ENCODE measurements at regions not wholly inside any gene's neighbourhood (a gene's known extent, or its start where the extent isn't known, plus 50 kb on each side); places are given as distances from the start of the nearest gene placed in this dataset.

GRCh38 chr6:8760951-8761350 is 325.6 kb upstream of the SLC35B3 start:
- intact Hi-C loops (cut with DNase I) = no loop called here
- ATAC-seq (no peak), DNase-seq (no peak)

GRCh38 chr6:8758412-8758811 is 323.1 kb upstream of the SLC35B3 start:
- ATAC-seq = no peak
- no peak for DNase-seq
- intact Hi-C loops (cut with DNase I) = no loop called here

GRCh38 chr6:8750627-8751026 is 315.3 kb upstream of the SLC35B3 start:
- DNase-seq (no peak), ATAC-seq (no peak)
- intact Hi-C loops (cut with DNase I) = no loop called here

GRCh38 chr6:8749465-8749864 is 314.1 kb upstream of the SLC35B3 start:
- ATAC-seq (no peak), DNase-seq (no peak)
- intact Hi-C loops (cut with DNase I) = no loop called here

- no peak for ATAC-seq
- intact Hi-C loops (cut with DNase I) = no loop called here
- DNase-seq = no peak
Measured at GRCh38 chr6:8743170-8743745, 307.9 kb upstream of the SLC35B3 start.

- ATAC-seq = no peak
- no peak for DNase-seq
Measured at GRCh38 chr6:8739454-8739853, 304.1 kb upstream of the SLC35B3 start.

GRCh38 chr6:8738951-8739350 is 303.6 kb upstream of the SLC35B3 start:
- intact Hi-C loops (cut with DNase I) = no loop called here
- DNase-seq = no peak
- no peak for ATAC-seq

More at GRCh38 chr6:8739454-8739853, 304.1 kb upstream of the SLC35B3 start:
- intact Hi-C loops (cut with DNase I) = no loop called here

- intact Hi-C loops (cut with DNase I) = no loop called here
- no peak for DNase-seq
- no peak for ATAC-seq
Measured at GRCh38 chr6:8736156-8736895, 301.0 kb upstream of the SLC35B3 start.

GRCh38 chr6:8733879-8734278 is 298.5 kb upstream of the SLC35B3 start:
- ATAC-seq (no peak), DNase-seq (no peak)
- intact Hi-C loops (cut with DNase I) = no loop called here

GRCh38 chr6:8731874-8732273 is 296.5 kb upstream of the SLC35B3 start:
- DNase-seq (no peak), ATAC-seq (no peak)
- intact Hi-C loops (cut with DNase I) = no loop called here

- ATAC-seq (no peak), DNase-seq (no peak)
- intact Hi-C loops (cut with DNase I) = no loop called here
Measured at GRCh38 chr6:8710668-8711431, 275.5 kb upstream of the SLC35B3 start.

- ATAC-seq (peak; percentile 74 to 77), DNase-seq (no peak)
- intact Hi-C loops (cut with DNase I) = loop anchor here in 1 of 2 donors (10.0 kb wide), 2 partner anchors 707 to 1727 kb away; no protein-coding TSS in a partner anchor
Measured at GRCh38 chr6:8707956-8708772, 272.8 kb upstream of the SLC35B3 start.

- intact Hi-C loops (cut with DNase I) = loop anchor here in 1 of 2 donors (10.0 kb wide), 2 partner anchors 707 to 1727 kb away; no protein-coding TSS in a partner anchor
Measured at GRCh38 chr6:8707369-8707768, 272.0 kb upstream of the SLC35B3 start.

GRCh38 chr6:8705435-8706020 is 270.2 kb upstream of the SLC35B3 start:
- ATAC-seq (no peak), DNase-seq (no peak)
- intact Hi-C loops (cut with DNase I) = loop anchor here in 1 of 2 donors (10.0 kb wide), 2 partner anchors 709 to 1729 kb away; no protein-coding TSS in a partner anchor

More at GRCh38 chr6:8707369-8707768, 272.0 kb upstream of the SLC35B3 start:
- no peak for DNase-seq
- no peak for ATAC-seq

- intact Hi-C loops (cut with DNase I) = loop anchor here in 1 of 2 donors (10.0 kb wide), 2 partner anchors 712 to 1732 kb away; no protein-coding TSS in a partner anchor
- ATAC-seq = no peak
- no peak for DNase-seq
Measured at GRCh38 chr6:8703059-8703458, 267.7 kb upstream of the SLC35B3 start.

GRCh38 chr6:8688821-8689220 is 253.5 kb upstream of the SLC35B3 start:
- intact Hi-C loops (cut with DNase I) = no loop called here
- no peak for ATAC-seq

GRCh38 chr6:8686077-8686476 is 250.7 kb upstream of the SLC35B3 start:
- no peak for ATAC-seq
- intact Hi-C loops (cut with DNase I) = no loop called here
- no peak for DNase-seq

More at GRCh38 chr6:8688821-8689220, 253.5 kb upstream of the SLC35B3 start:
- no peak for DNase-seq

GRCh38 chr6:8683204-8683603 is 247.9 kb upstream of the SLC35B3 start:
- intact Hi-C loops (cut with DNase I) = no loop called here
- ATAC-seq = no peak
- no peak for DNase-seq

GRCh38 chr6:8679823-8680222 is 244.5 kb upstream of the SLC35B3 start:
- no peak for DNase-seq
- ATAC-seq = no peak
- intact Hi-C loops (cut with DNase I) = no loop called here

Measured in left cardiac atrium (tissue), 4 donors.